ENCODE measurements at regions not wholly inside any gene's neighbourhood (a gene's known extent, or its start where the extent isn't known, plus 50 kb on each side); places are given as distances from the start of the nearest gene placed in this dataset.

DNA sequence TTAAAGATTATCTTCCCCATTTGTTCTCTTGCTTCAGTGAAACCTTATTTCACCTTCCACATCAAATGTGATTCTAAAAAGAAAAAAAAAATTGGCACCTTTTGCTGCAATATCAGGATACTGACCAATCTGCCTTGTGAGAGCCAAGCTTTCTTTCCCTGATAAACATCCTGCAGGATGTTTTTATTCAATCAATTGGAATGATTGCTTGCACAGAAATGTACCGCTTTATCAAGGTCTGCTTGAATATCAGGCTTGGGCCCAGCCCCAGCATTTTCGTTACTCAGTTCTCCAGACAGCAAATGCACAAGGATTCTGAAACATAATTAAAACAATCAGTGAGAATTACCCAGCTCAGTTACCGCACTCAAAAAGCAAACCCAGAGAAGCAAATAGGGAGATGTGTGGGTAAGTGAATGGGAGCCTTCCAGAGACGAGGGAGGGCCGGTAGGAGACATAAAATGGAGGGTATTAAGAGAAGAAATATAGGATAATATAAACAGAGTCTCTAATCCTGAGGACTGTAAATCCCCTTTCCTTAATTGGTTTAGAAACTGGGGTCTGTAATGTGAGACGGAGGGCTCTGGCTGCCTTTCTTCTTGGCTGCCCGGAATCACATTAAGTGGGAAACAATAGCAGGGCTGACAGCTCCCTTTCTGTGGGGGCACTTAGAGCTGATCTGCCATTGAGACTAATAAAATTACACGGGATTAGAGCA, 291.8 kb downstream of the ICOS start:
- intact Hi-C loops (cut with micrococcal nuclease): no loop called here
- H4K20me1 ChIP-seq (ENCODE audit: control insufficient read depth, insufficient read depth, low read length, poor library complexity, severe bottlenecking): no peaks in the 10 kb centered on the region
- H3K27me3 ChIP-seq (replicated peaks in 1 of 4; ENCODE audit: control extremely low read depth in 1 of 4, control insufficient read depth in 3 of 4, insufficient read depth in 4 of 4, low read length in 3 of 4): no peaks in the 10 kb centered on the region
- no peak overlapping the region for H3K4me3 ChIP-seq (ENCODE audit: control extremely low read depth in 1 of 5, extremely low read depth in 1 of 5, insufficient read depth in 1 of 5, low read depth in 2 of 5, low read length in 4 of 5)
- H3K4me2 ChIP-seq (replicated peaks; ENCODE audit: low read depth, low read length, poor library complexity, severe bottlenecking): no peak overlapping the region
- ChIA-PET POLR2A (no interaction called here), CTCF (no interaction called here)
- no peak for TF ChIP-seq EZH2 (IDR thresholded peaks at IDR 0.05; ENCODE audit: borderline replicate concordance, insufficient read depth, low read depth, low read length, poor library complexity, severe bottlenecking)
- TF ChIP-seq, protein P1, sequence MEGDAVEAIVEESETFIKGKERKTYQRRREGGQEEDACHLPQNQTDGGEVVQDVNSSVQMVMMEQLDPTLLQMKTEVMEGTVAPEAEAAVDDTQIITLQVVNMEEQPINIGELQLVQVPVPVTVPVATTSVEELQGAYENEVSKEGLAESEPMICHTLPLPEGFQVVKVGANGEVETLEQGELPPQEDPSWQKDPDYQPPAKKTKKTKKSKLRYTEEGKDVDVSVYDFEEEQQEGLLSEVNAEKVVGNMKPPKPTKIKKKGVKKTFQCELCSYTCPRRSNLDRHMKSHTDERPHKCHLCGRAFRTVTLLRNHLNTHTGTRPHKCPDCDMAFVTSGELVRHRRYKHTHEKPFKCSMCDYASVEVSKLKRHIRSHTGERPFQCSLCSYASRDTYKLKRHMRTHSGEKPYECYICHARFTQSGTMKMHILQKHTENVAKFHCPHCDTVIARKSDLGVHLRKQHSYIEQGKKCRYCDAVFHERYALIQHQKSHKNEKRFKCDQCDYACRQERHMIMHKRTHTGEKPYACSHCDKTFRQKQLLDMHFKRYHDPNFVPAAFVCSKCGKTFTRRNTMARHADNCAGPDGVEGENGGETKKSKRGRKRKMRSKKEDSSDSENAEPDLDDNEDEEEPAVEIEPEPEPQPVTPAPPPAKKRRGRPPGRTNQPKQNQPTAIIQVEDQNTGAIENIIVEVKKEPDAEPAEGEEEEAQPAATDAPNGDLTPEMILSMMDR (IDR thresholded peaks at IDR 0.05): no peak
- Mint-ChIP-seq H3K4me3 (no peak overlapping the region), H3K9me3 (ENCODE audit: insufficient read depth) (no peaks in the 10 kb centered on the region), H3K4me1 (no peaks in the 10 kb centered on the region), H3K27ac (no peak overlapping the region), H3K27me3 (peaks cover 20% of the 10 kb centered on the region)
- WGBS (ENCODE audit: insufficient coverage): 72% methylated on average over 4 of the region's 8 CpGs
- DNase-seq (no peak), ATAC-seq (ENCODE audit: low read depth) (no peak)
- peaks cover 0 to 6% (median 0%) of the 10 kb centered on the region in 3 donors for H3K9me3 ChIP-seq (ENCODE audit: control extremely low read depth in 1 of 3, control insufficient read depth in 2 of 3, insufficient read depth in 1 of 3, low read length in 2 of 3)
- H3K36me3 ChIP-seq (replicated peaks in 1 of 2; ENCODE audit: control extremely low read depth in 1 of 2, control insufficient read depth in 1 of 2, extremely low read depth in 1 of 2, insufficient read depth in 2 of 2, low read length in 1 of 2): no peaks in the 10 kb centered on the region
- no peak overlapping the region for H3K9ac ChIP-seq (ENCODE audit: low read length)
- H3K27ac ChIP-seq (ENCODE audit: low read length in 2 of 2): no peak overlapping the region
- H3K4me1 ChIP-seq (ENCODE audit: control insufficient read depth in 2 of 2, insufficient read depth in 2 of 2, low read length in 2 of 2): no peaks in the 10 kb centered on the region
- no peak overlapping the region for H2AFZ ChIP-seq (ENCODE audit: insufficient read depth, low read depth, low read length, poor library complexity, severe bottlenecking)
- no peaks in the 10 kb centered on the region for H3K79me2 ChIP-seq (ENCODE audit: control insufficient read depth, insufficient read depth, low read length)

- TF ChIP-seq, protein P1 (IDR thresholded peaks at IDR 0.05): no peak
- no peak for TF ChIP-seq EZH2 (IDR thresholded peaks at IDR 0.05; ENCODE audit: borderline replicate concordance, insufficient read depth, low read depth, low read length, poor library complexity, severe bottlenecking)
- Histone ChIP-seq H3K9ac (ENCODE audit: low read length) (no peak overlapping the region), H3K4me3 (ENCODE audit: control extremely low read depth in 1 of 5, extremely low read depth in 1 of 5, insufficient read depth in 1 of 5, low read depth in 2 of 5, low read length in 4 of 5) (no peak overlapping the region), H3K4me2 (replicated peaks; ENCODE audit: low read depth, low read length, poor library complexity, severe bottlenecking) (no peak overlapping the region), H2AFZ (ENCODE audit: insufficient read depth, low read depth, low read length, poor library complexity, severe bottlenecking) (no peak overlapping the region), H4K20me1 (ENCODE audit: control insufficient read depth, insufficient read depth, low read length, poor library complexity, severe bottlenecking) (no peaks in the 10 kb centered on the region), H3K79me2 (ENCODE audit: control insufficient read depth, insufficient read depth, low read length) (no peaks in the 10 kb centered on the region), H3K27me3 (replicated peaks in 1 of 4; ENCODE audit: control extremely low read depth in 1 of 4, control insufficient read depth in 3 of 4, insufficient read depth in 4 of 4, low read length in 3 of 4) (no peaks in the 10 kb centered on the region), H3K9me3 (ENCODE audit: control extremely low read depth in 1 of 3, control insufficient read depth in 2 of 3, insufficient read depth in 1 of 3, low read length in 2 of 3) (peaks cover 0 to 4% (median 0%) of the 10 kb centered on the region in 3 donors), H3K4me1 (ENCODE audit: control insufficient read depth in 2 of 2, insufficient read depth in 2 of 2, low read length in 2 of 2) (no peaks in the 10 kb centered on the region), H3K27ac (ENCODE audit: low read length in 2 of 2) (no peak overlapping the region), H3K36me3 (replicated peaks in 1 of 2; ENCODE audit: control extremely low read depth in 1 of 2, control insufficient read depth in 1 of 2, extremely low read depth in 1 of 2, insufficient read depth in 2 of 2, low read length in 1 of 2) (no peaks in the 10 kb centered on the region)
- Mint-ChIP-seq H3K27ac (no peak overlapping the region), H3K9me3 (ENCODE audit: insufficient read depth) (no peaks in the 10 kb centered on the region), H3K27me3 (peaks cover 4% of the 10 kb centered on the region), H3K4me1 (no peaks in the 10 kb centered on the region), H3K4me3 (no peak overlapping the region)
- ATAC-seq (ENCODE audit: low read depth) (no peak), DNase-seq (no peak)
- ChIA-PET POLR2A (no interaction called here), CTCF (no interaction called here)
- 86% methylated on average over 1 of the region's 3 CpGs for WGBS (ENCODE audit: insufficient coverage)
- intact Hi-C loops (cut with micrococcal nuclease): no loop called here
These were observed 297.7 kb downstream of the ICOS start for GRCh38 chr2:204234248-204234647.
